ENCODE measurements at regions not wholly inside any gene's neighbourhood (a gene's known extent, or its start where the extent isn't known, plus 50 kb on each side); places are given as distances from the start of the nearest gene placed in this dataset.

GRCh38 chr13:44317752-44318151 lies 55.9 kb upstream of the SERP2 start:
- TF ChIP-seq EZH2 (IDR thresholded peaks at IDR 0.05; ENCODE audit: insufficient read depth, poor library complexity, severe bottlenecking), result no peak
- TF ChIP-seq EZH2phosphoT487 (IDR thresholded peaks at IDR 0.05; ENCODE audit: insufficient read depth, low read depth), result no peak

All from GM23248 (cell line).